H1 (cell line): ENCODE measurements at regions not wholly inside any gene's neighbourhood (a gene's known extent, or its start where the extent isn't known, plus 50 kb on each side); places are given as distances from the start of the nearest gene placed in this dataset.

Experiments used
- CTCF ChIA-PET: fragments of 300-600 bp; sonication (Branson Sonifier 250); formaldehyde crosslinking; loops from one replicate; lab custom pipeline; 2021; ENCODE audit not compliant: partially characterized antibody; lab: Charles Lee
- POLR2A ChIA-PET: fragments of 300-600 bp; sonication (Branson Sonifier 250); formaldehyde crosslinking; loops from one replicate; lab custom pipeline; 2021; ENCODE audit warnings: inconsistent platforms; ENCODE audit not compliant: partially characterized antibody; lab: Charles Lee
- DNase-seq, 2 experiments: peaks; one replicate each; pipeline versions ENCODE4 v3.0.0 to v3.0.0-alpha.2; 2010 to 2022; ENCODE audit warnings: low spot score in 2 of 2, low read depth in 1 of 2, mixed read lengths in 1 of 2
- FAIRE-seq: peaks from 2 replicates; lab custom pipeline; 2011; peaks lifted over from hg19 to GRCh38; lab: Jason Lieb, UNC
- H2AFZ ChIP-seq: 2 replicates; pipeline ENCODE4 v1.8.1; 2012; ENCODE audit warnings: low read length, inconsistent platforms
- H2AK5ac ChIP-seq: 2 replicates; pipeline ENCODE4 v1.6.1; 2013; ENCODE audit warnings: low read depth, low read length
- H2BK120ac ChIP-seq: replicated peaks from 2 replicates; pipeline ENCODE3; 2013; ENCODE audit warnings: low read depth, low read length, inconsistent platforms
- H2BK12ac ChIP-seq: 2 replicates; pipeline ENCODE4 v1.6.1; 2013; ENCODE audit warnings: low read depth, low read length
- H2BK15ac ChIP-seq: 2 replicates; pipeline ENCODE4 v1.6.1; 2013; ENCODE audit warnings: low read length
- H2BK20ac ChIP-seq: 2 replicates; pipeline ENCODE4 v1.6.1; 2013; ENCODE audit warnings: low read length
- H2BK5ac ChIP-seq: 2 replicates; pipeline ENCODE4 v1.6.1; 2013; ENCODE audit warnings: low read depth, low read length
- H3K14ac ChIP-seq: 2 replicates; pipeline ENCODE4 v1.6.1; 2013; ENCODE audit warnings: inconsistent platforms; ENCODE audit not compliant: insufficient read length
- H3K18ac ChIP-seq: 2 replicates; pipeline ENCODE4 v1.6.1; 2013; ENCODE audit warnings: low read length; ENCODE audit errors: extremely low read depth
- H3K23ac ChIP-seq: 2 replicates; pipeline ENCODE4 v1.6.1; 2013; ENCODE audit warnings: inconsistent platforms; ENCODE audit not compliant: insufficient read length
- H3K23me2 ChIP-seq: 2 replicates; pipeline ENCODE4 v1.6.1; 2013; ENCODE audit warnings: low read depth, low read length
- H3K27ac ChIP-seq: 2 replicates; pipeline ENCODE4 v1.6.1; 2011; ENCODE audit warnings: low read depth, low read length, inconsistent platforms
- H3K27me3 ChIP-seq, 4 experiments: replicated peaks in 1 of 4; 1 replicate in 1 of 4; 2 replicates in 3 of 4; pipeline versions ENCODE4 v1.6.1 to v1.8.1; 2011 to 2013; ENCODE audit warnings: low read length in 3 of 4, mild to moderate bottlenecking in 3 of 4, inconsistent platforms in 2 of 4, mixed read lengths in 2 of 4, moderate library complexity in 1 of 4; ENCODE audit not compliant: control insufficient read depth in 3 of 4, insufficient read depth in 3 of 4; ENCODE audit errors: extremely low read depth in 1 of 4
- H3K36me3 ChIP-seq, 4 experiments: 2 replicates each; pipeline versions ENCODE4 v1.6.1 to v1.8.1; 2011 to 2013; ENCODE audit warnings: mild to moderate bottlenecking in 4 of 4, low read length in 3 of 4, moderate library complexity in 2 of 4, control low read depth in 1 of 4, inconsistent platforms in 1 of 4; ENCODE audit not compliant: insufficient read depth in 4 of 4, control insufficient read depth in 2 of 4
- H3K4ac ChIP-seq: replicated peaks from 2 replicates; pipeline ENCODE3; 2013; ENCODE audit warnings: low read length, low read depth, mixed read lengths, inconsistent platforms; ENCODE audit not compliant: insufficient read length
- H3K4me1 ChIP-seq, 4 experiments: replicated peaks in 1 of 4; 1 replicate in 1 of 4; 2 replicates in 3 of 4; pipeline versions ENCODE4 v1.6.1 to v1.8.1; 2011 to 2013; ENCODE audit warnings: low read length in 3 of 4, inconsistent platforms in 2 of 4, mixed read lengths in 1 of 4; ENCODE audit not compliant: insufficient read depth in 4 of 4, control insufficient read depth in 3 of 4
- H3K4me2 ChIP-seq, 2 experiments: 2 replicates each; pipeline versions ENCODE4 v1.6.1 to v1.8.1; 2011 to 2013; ENCODE audit warnings: low read depth in 2 of 2, low read length in 2 of 2, control low read depth in 1 of 2, inconsistent platforms in 1 of 2, mild to moderate bottlenecking in 1 of 2; ENCODE audit not compliant: insufficient read depth in 1 of 2
- H3K4me3 ChIP-seq, 4 experiments: fragments of 200-600, 300-600 bp in 1 of 4; sonication (generic), shearing (Covaris generic), sonication (Bioruptor Twin) in 1 of 4; 2 replicates each; pipeline versions ENCODE4 v1.5.1 to v1.8.1; 2011 to 2016; ENCODE audit warnings: low read length in 4 of 4, low read depth in 3 of 4, control low read depth in 2 of 4, inconsistent platforms in 2 of 4, mild to moderate bottlenecking in 2 of 4, mixed read lengths in 1 of 4, moderate library complexity in 1 of 4; ENCODE audit not compliant: insufficient read depth in 2 of 4; ENCODE audit errors: extremely low read depth in 1 of 4
- H3K56ac ChIP-seq: replicated peaks from 2 replicates; pipeline ENCODE3; 2013; ENCODE audit warnings: low read depth, mild to moderate bottlenecking, mixed read lengths, low read length, inconsistent platforms; ENCODE audit not compliant: insufficient read length
- H3K79me1 ChIP-seq: 2 replicates; pipeline ENCODE4 v1.6.1; 2013; ENCODE audit warnings: low read depth, low read length, control low read depth
- H3K79me2 ChIP-seq, 2 experiments: 2 replicates each; pipeline versions ENCODE4 v1.6.1 to v1.8.1; 2012 to 2013; ENCODE audit warnings: low read length in 2 of 2, mild to moderate bottlenecking in 2 of 2, inconsistent platforms in 1 of 2; ENCODE audit not compliant: insufficient read depth in 2 of 2, control insufficient read depth in 1 of 2
- H3K9ac ChIP-seq, 4 experiments: replicated peaks in 1 of 4; 1 replicate in 1 of 4; 2 replicates in 3 of 4; pipeline versions ENCODE4 v1.6.1 to v1.8.1; 2011 to 2013; ENCODE audit warnings: low read depth in 3 of 4, low read length in 3 of 4, control low read depth in 2 of 4, mild to moderate bottlenecking in 2 of 4, moderate library complexity in 2 of 4, inconsistent platforms in 1 of 4; ENCODE audit errors: extremely low read depth in 1 of 4
- H3K9me3 ChIP-seq, 2 experiments: 2 replicates each; pipeline versions ENCODE4 v1.6.1 to v1.8.1; 2012 to 2013; ENCODE audit warnings: mild to moderate bottlenecking in 2 of 2, moderate library complexity in 2 of 2, control low read depth in 1 of 2, inconsistent platforms in 1 of 2, low read depth in 1 of 2, low read length in 1 of 2, mixed read lengths in 1 of 2; ENCODE audit not compliant: insufficient read depth in 2 of 2
- H4K20me1 ChIP-seq, 2 experiments: replicated peaks in 1 of 2; 2 replicates each; pipeline versions ENCODE3 to v1.8.1; 2011 to 2013; ENCODE audit warnings: inconsistent platforms in 2 of 2, low read length in 2 of 2, mild to moderate bottlenecking in 1 of 2; ENCODE audit not compliant: insufficient read depth in 2 of 2, control insufficient read depth in 1 of 2
- H4K5ac ChIP-seq: 2 replicates; pipeline ENCODE4 v1.6.1; 2013; ENCODE audit warnings: low read length, low read depth, mixed read lengths, inconsistent platforms; ENCODE audit not compliant: insufficient read length
- H4K8ac ChIP-seq: 2 replicates; pipeline ENCODE4 v1.8.0; 2013; ENCODE audit warnings: mild to moderate bottlenecking, moderate library complexity, low read length, inconsistent platforms; ENCODE audit not compliant: insufficient read depth; ENCODE audit errors: extremely low read depth
- H4K91ac ChIP-seq: replicated peaks from 2 replicates; pipeline ENCODE3; 2013; ENCODE audit warnings: low read length, mixed read lengths, inconsistent platforms; ENCODE audit not compliant: insufficient read length
- RBBP5 ChIP-seq: IDR thresholded peaks from 2 replicates; pipeline ENCODE4 v1.7.1; 2012; ENCODE audit warnings: low read depth, mild to moderate bottlenecking, inconsistent platforms, low read length, moderate library complexity, borderline replicate concordance
- RFX5 ChIP-seq: IDR thresholded peaks from 2 replicates; pipeline ENCODE4 v1.6.1; 2011; ENCODE audit warnings: low read depth, low read length, improper control_type of control experiment, borderline replicate concordance
- SP4 ChIP-seq: IDR thresholded peaks from 2 replicates; pipeline ENCODE4 v1.6.1; 2012; ENCODE audit warnings: low read length, inconsistent platforms
- TAF1 ChIP-seq: IDR thresholded peaks from 2 replicates; pipeline ENCODE4 v1.6.1; 2011; ENCODE audit warnings: mild to moderate bottlenecking, low read depth, low read length
- WGBS, 2 experiments: shearing (Covaris generic) in 1 of 2; methylation state at CpG; one replicate each; pipeline versions ENCODE4 v1.1.6 to v1.1.7; 2013 to 2015; ENCODE audit warnings: low lambda C conversion rate in 2 of 2, mixed read lengths in 2 of 2, inconsistent platforms in 1 of 2, low coverage in 1 of 2, missing lambda C conversion rate in 1 of 2; ENCODE audit not compliant: insufficient replicate concordance in 2 of 2, insufficient coverage in 1 of 2, insufficient read length in 1 of 2; ENCODE audit errors: extremely low coverage in 1 of 2, missing lambda C conversion rate in 1 of 2; 5-methylcytosine and 5-hydroxymethylcytosine counted together
- TF ChIP-seq, protein P1 (sequence below), 3 experiments: IDR thresholded peaks; 1 replicate in 2 of 3; 2 replicates in 1 of 3; pipeline versions ENCODE4 v1.5.1 to v1.6.1; 2011; ENCODE audit warnings: low read length in 3 of 3, mild to moderate bottlenecking in 3 of 3, inconsistent platforms in 2 of 3, low read depth in 1 of 3, moderate library complexity in 1 of 3; ENCODE audit not compliant: insufficient read depth in 1 of 3; ENCODE audit errors: control extremely low read depth in 1 of 3
- TF ChIP-seq, protein P2 (sequence below): IDR thresholded peaks from 2 replicates; pipeline ENCODE4 v1.6.1; 2011; ENCODE audit warnings: low read length, improper control_type of control experiment
- TF ChIP-seq, protein P3 (sequence below): IDR thresholded peaks from 2 replicates; pipeline ENCODE4 v1.6.1; 2012; ENCODE audit warnings: inconsistent platforms
- TF ChIP-seq, protein P4 (sequence below): IDR thresholded peaks from 2 replicates; pipeline ENCODE4 v1.6.1; 2011; ENCODE audit warnings: low read depth, mild to moderate bottlenecking, low read length; ENCODE audit not compliant: insufficient read depth

DNA sequence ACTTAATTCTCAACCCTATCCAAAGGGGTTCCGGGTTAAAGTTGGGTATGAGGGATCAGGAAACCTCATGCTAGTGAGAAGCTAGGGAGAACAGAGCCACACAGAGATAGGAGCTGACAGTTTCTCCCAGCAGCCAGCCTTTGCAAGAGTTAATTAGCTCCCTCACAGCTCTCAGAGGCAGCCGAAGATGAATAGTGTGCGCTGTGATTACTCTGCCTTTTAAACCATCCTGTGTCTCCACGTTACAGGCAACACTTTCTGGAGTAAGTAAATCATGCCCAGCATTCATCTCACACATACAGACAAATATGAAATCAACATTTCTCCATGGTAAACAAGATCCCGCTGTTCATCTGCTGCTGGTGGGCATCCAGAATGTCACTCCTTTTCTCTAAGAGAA, 429.6 kb downstream of the INSC start:
- no peaks in the 10 kb centered on the region for H3K79me2 ChIP-seq
- no peak overlapping the region for H3K14ac ChIP-seq
- no peaks in the 10 kb centered on the region for H3K36me3 ChIP-seq
- H2AFZ ChIP-seq: no peak overlapping the region
- H4K20me1 ChIP-seq: no peaks in the 10 kb centered on the region
- H3K79me1 ChIP-seq: no peaks in the 10 kb centered on the region
- no peaks in the 10 kb centered on the region for H3K27me3 ChIP-seq
- H2BK12ac ChIP-seq: no peak overlapping the region
- H3K27ac ChIP-seq: no peak overlapping the region
- H2BK5ac ChIP-seq: no peak overlapping the region
- no peak overlapping the region for H2BK20ac ChIP-seq
- ChIA-PET POLR2A (no interaction called here), CTCF (no interaction called here)
- H3K9me3 ChIP-seq: no peaks in the 10 kb centered on the region
- no peak overlapping the region for H3K9ac ChIP-seq
- no peak overlapping the region for H3K4me2 ChIP-seq
- H4K5ac ChIP-seq: no peak overlapping the region
- H3K23ac ChIP-seq: no peak overlapping the region
- WGBS, 2 experiments: 91% methylated on average over 5 of the region's 5 CpGs; no CpG with 5 or more reads in 1 of the 2 experiments
- H3K56ac ChIP-seq: no peak overlapping the region
- H2AK5ac ChIP-seq: no peak overlapping the region
- H3K23me2 ChIP-seq: no peaks in the 10 kb centered on the region
- FAIRE-seq: no peak
- H4K8ac ChIP-seq: no peak overlapping the region
- no peak overlapping the region for H3K4ac ChIP-seq
- no peak overlapping the region for H2BK120ac ChIP-seq
- peaks cover 0 to 3% (median 0%) of the 10 kb centered on the region in 4 experiments; a peak in 1 of 7 replicates for H3K4me1 ChIP-seq
- H3K18ac ChIP-seq: no peak overlapping the region
- no peak overlapping the region for H4K91ac ChIP-seq
- no peak overlapping the region for H2BK15ac ChIP-seq
- H3K4me3 ChIP-seq: no peak overlapping the region
- no peak for DNase-seq
- no peak for TF ChIP-seq SP4
- no peak for TF ChIP-seq RBBP5
- TF ChIP-seq, protein P1, sequence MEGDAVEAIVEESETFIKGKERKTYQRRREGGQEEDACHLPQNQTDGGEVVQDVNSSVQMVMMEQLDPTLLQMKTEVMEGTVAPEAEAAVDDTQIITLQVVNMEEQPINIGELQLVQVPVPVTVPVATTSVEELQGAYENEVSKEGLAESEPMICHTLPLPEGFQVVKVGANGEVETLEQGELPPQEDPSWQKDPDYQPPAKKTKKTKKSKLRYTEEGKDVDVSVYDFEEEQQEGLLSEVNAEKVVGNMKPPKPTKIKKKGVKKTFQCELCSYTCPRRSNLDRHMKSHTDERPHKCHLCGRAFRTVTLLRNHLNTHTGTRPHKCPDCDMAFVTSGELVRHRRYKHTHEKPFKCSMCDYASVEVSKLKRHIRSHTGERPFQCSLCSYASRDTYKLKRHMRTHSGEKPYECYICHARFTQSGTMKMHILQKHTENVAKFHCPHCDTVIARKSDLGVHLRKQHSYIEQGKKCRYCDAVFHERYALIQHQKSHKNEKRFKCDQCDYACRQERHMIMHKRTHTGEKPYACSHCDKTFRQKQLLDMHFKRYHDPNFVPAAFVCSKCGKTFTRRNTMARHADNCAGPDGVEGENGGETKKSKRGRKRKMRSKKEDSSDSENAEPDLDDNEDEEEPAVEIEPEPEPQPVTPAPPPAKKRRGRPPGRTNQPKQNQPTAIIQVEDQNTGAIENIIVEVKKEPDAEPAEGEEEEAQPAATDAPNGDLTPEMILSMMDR (IDR thresholded peaks at IDR 0.05; ENCODE audit: control extremely low read depth in 1 of 3, insufficient read depth in 1 of 3, low read depth in 1 of 3, low read length in 3 of 3): no peak
- TF ChIP-seq, protein P2, sequence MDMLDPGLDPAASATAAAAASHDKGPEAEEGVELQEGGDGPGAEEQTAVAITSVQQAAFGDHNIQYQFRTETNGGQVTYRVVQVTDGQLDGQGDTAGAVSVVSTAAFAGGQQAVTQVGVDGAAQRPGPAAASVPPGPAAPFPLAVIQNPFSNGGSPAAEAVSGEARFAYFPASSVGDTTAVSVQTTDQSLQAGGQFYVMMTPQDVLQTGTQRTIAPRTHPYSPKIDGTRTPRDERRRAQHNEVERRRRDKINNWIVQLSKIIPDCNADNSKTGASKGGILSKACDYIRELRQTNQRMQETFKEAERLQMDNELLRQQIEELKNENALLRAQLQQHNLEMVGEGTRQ: no peak
- TF ChIP-seq TAF1: no peak
- TF ChIP-seq RFX5: no peak
- TF ChIP-seq, protein P3, sequence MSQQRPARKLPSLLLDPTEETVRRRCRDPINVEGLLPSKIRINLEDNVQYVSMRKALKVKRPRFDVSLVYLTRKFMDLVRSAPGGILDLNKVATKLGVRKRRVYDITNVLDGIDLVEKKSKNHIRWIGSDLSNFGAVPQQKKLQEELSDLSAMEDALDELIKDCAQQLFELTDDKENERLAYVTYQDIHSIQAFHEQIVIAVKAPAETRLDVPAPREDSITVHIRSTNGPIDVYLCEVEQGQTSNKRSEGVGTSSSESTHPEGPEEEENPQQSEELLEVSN: no peak
- TF ChIP-seq, protein P4, sequence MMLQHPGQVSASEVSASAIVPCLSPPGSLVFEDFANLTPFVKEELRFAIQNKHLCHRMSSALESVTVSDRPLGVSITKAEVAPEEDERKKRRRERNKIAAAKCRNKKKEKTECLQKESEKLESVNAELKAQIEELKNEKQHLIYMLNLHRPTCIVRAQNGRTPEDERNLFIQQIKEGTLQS: no peak
